Lower leg skin (tissue), 3 donors: ENCODE measurements at regions not wholly inside any gene's neighbourhood (a gene's known extent, or its start where the extent isn't known, plus 50 kb on each side); places are given as distances from the start of the nearest gene placed in this dataset.

Experiments used
- POLR2A ChIP-seq, 2 donors: fragments of 450-650 bp; IDR thresholded peaks; one replicate each; pipeline ENCODE4 v1.6.1; 2016 to 2017; ENCODE audit warnings: antibody characterized with exemption in 2 of 2, mild to moderate bottlenecking in 1 of 2, moderate library complexity in 1 of 2
- TF ChIP-seq, protein P1 (sequence below), 3 donors: fragments of 450-650 bp; IDR thresholded peaks; one replicate each; pipeline ENCODE4 v1.5.1; 2016; ENCODE audit warnings: antibody characterized with exemption in 3 of 3, mild to moderate bottlenecking in 3 of 3, moderate library complexity in 2 of 3

GRCh38 chr2:156157670-156158069 lies 174.9 kb downstream of the NR4A2 start:
- TF ChIP-seq, protein P1, sequence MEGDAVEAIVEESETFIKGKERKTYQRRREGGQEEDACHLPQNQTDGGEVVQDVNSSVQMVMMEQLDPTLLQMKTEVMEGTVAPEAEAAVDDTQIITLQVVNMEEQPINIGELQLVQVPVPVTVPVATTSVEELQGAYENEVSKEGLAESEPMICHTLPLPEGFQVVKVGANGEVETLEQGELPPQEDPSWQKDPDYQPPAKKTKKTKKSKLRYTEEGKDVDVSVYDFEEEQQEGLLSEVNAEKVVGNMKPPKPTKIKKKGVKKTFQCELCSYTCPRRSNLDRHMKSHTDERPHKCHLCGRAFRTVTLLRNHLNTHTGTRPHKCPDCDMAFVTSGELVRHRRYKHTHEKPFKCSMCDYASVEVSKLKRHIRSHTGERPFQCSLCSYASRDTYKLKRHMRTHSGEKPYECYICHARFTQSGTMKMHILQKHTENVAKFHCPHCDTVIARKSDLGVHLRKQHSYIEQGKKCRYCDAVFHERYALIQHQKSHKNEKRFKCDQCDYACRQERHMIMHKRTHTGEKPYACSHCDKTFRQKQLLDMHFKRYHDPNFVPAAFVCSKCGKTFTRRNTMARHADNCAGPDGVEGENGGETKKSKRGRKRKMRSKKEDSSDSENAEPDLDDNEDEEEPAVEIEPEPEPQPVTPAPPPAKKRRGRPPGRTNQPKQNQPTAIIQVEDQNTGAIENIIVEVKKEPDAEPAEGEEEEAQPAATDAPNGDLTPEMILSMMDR (IDR thresholded peaks at IDR 0.05) = no peak
- TF ChIP-seq POLR2A (IDR thresholded peaks at IDR 0.05) = no peak
